ENCODE measurements at regions not wholly inside any gene's neighbourhood (a gene's known extent, or its start where the extent isn't known, plus 50 kb on each side); places are given as distances from the start of the nearest gene placed in this dataset.

DNA sequence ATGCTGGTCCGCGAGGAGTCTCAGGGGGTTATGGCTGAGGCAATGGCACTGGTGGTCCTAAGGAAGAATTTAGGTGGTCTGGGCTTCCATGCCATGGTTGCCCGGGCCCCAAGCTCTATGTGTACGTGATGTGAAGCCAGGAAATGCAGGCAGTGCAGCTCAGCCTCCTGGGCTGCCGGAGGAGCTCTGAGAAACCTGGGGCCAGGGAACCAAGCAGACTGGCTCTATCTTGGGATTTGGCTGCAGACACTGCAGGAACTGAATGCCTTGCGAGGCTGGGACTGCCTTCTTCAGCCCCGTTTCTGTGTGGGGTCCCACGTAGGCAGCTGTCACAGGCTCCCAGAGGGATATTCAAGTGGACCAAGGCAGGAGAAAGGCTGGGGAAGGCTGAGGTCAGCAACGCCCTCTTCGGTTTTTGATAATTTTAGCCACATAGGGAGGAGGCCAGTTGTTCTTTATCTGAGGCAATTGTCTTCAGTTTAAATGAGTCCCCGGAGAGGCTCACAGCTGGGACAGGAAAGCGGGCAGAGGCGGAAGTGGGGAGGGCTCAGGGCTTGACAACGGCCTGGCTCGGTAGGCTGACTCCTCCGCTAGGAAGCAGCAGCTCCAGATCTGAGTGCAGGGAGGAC, 77.7 kb downstream of the RHOB start:
- no peaks in the 10 kb centered on the region for H3K79me2 ChIP-seq (ENCODE audit: low read depth)
- H3K4me2 ChIP-seq = peak overlapping the region; percentile 63
- H3K4me3 Mint-ChIP-seq = peak overlapping the region; percentile 9
- peaks cover 16% of the 10 kb centered on the region for H3K4me1 ChIP-seq
- H2AFZ ChIP-seq (replicated peaks) = peak overlapping the region; percentile 38
- no peaks in the 10 kb centered on the region for H3K9me3 Mint-ChIP-seq
- H3K4me1 Mint-ChIP-seq = peaks cover 44% of the 10 kb centered on the region
- no peaks in the 10 kb centered on the region for H3K9me3 ChIP-seq (ENCODE audit: low read depth)
- no peak overlapping the region for H3K27ac ChIP-seq
- H3K4me3 ChIP-seq = no peak overlapping the region
- H4K20me1 ChIP-seq (ENCODE audit: low read depth) = no peaks in the 10 kb centered on the region
- no peak for TF ChIP-seq EZH2 (IDR thresholded peaks at IDR 0.05)
- TF ChIP-seq EZH2phosphoT487 (IDR thresholded peaks at IDR 0.05) = no peak
- TF ChIP-seq, protein P1, sequence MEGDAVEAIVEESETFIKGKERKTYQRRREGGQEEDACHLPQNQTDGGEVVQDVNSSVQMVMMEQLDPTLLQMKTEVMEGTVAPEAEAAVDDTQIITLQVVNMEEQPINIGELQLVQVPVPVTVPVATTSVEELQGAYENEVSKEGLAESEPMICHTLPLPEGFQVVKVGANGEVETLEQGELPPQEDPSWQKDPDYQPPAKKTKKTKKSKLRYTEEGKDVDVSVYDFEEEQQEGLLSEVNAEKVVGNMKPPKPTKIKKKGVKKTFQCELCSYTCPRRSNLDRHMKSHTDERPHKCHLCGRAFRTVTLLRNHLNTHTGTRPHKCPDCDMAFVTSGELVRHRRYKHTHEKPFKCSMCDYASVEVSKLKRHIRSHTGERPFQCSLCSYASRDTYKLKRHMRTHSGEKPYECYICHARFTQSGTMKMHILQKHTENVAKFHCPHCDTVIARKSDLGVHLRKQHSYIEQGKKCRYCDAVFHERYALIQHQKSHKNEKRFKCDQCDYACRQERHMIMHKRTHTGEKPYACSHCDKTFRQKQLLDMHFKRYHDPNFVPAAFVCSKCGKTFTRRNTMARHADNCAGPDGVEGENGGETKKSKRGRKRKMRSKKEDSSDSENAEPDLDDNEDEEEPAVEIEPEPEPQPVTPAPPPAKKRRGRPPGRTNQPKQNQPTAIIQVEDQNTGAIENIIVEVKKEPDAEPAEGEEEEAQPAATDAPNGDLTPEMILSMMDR (IDR thresholded peaks at IDR 0.05) = no peak
- no peaks in the 10 kb centered on the region for H3K27me3 ChIP-seq
- peak overlapping the region; percentile 93 for H3K27ac Mint-ChIP-seq
- H3F3A ChIP-seq (ENCODE audit: low read depth) = peaks cover 8% of the 10 kb centered on the region
- no peaks in the 10 kb centered on the region for H3K36me3 Mint-ChIP-seq
- H3K9ac ChIP-seq = no peak overlapping the region
- peaks cover 9% of the 10 kb centered on the region for H3K27me3 Mint-ChIP-seq (ENCODE audit: insufficient read depth, low read depth)
- peak; percentile 48 for DNase-seq (ENCODE audit: low spot score)
- no peaks in the 10 kb centered on the region for H3K36me3 ChIP-seq

DNA sequence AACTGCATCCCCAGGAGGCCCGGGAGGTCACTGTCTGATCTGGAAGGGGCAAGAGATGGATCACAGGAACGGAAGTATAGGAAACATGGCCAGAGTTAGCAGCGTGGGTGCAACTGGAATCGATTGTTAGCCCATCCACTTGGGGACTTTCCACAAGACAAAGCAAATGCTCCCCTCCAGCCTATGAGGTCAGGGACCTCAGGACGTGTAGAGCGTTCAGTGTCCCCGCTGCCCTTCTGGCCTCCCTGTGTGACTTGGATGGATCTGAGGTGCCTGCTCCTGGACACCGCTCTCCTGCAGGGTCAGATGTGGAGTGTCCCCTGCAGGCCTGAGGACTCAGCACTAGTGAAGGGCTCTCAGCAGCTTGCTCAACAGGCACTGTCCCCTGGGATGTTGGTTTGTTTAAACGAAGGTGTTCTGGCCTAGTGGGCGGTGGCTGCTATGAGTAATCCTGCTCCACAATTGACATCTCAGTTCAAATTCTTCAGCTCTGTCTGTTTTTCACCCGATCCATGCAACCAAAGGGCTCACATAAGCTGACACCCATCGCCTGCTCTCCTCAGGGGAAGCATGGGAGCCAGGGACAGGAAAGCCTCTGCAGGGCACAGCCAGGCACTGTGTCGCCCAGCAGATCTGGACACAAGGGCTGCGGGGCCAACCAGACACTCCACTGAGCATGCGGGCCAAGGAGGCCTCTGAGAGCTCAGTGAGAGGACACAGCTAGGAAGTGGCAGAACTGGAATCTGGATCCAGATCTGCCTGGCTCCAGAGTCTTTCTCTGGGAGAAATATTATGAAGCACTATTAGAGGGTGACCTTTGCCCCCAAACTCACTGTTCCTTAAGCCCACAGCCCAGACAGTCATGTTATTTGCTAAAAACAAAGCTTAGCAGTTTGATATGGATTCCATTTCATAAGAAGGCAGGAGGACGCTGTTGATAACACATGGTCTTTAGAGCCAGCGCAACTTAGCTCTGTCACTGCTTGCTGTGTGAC, 78.5 kb downstream of the RHOB start:
- H3K4me1 Mint-ChIP-seq = peaks cover 41% of the 10 kb centered on the region
- no peak overlapping the region for H3K9ac ChIP-seq

DNA sequence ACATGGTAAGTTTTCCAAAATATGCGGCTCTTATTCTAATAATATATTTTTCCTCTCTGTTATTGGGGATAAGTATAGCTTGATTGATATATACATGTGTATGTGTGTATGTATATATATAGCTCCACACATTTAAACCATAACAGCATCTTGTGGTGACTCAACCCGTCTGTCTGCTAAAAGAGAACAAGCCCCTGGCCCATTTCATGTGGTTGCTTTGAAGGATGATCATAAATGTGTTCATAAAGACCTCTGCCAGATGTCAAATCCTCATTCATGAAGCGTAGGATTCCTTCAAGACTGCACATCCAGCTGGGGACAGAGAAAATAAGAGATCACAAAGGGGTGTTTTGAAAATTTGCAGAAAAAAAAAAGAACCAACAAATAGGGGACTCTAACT, 79.3 kb downstream of the RHOB start:
- no peaks in the 10 kb centered on the region for H3K27me3 ChIP-seq
- peaks cover 8% of the 10 kb centered on the region for H3F3A ChIP-seq (ENCODE audit: low read depth)
- no peaks in the 10 kb centered on the region for H3K36me3 Mint-ChIP-seq
- no peak for DNase-seq (ENCODE audit: low spot score)
- H3K4me3 Mint-ChIP-seq = no peak overlapping the region
- no peaks in the 10 kb centered on the region for H3K79me2 ChIP-seq (ENCODE audit: low read depth)
- peaks cover 21% of the 10 kb centered on the region for H3K4me1 ChIP-seq
- H3K9me3 Mint-ChIP-seq = no peaks in the 10 kb centered on the region
- no peaks in the 10 kb centered on the region for H3K36me3 ChIP-seq
- H3K27ac Mint-ChIP-seq = no peak overlapping the region
- H2AFZ ChIP-seq (replicated peaks) = no peak overlapping the region
- H3K9me3 ChIP-seq (ENCODE audit: low read depth) = no peaks in the 10 kb centered on the region
- H3K4me3 ChIP-seq = no peak overlapping the region
- H3K4me1 Mint-ChIP-seq = peaks cover 49% of the 10 kb centered on the region
- no peak overlapping the region for H3K27ac ChIP-seq
- TF ChIP-seq EZH2 (IDR thresholded peaks at IDR 0.05) (no peak), EZH2phosphoT487 (IDR thresholded peaks at IDR 0.05) (no peak)
- TF ChIP-seq, protein P1 (IDR thresholded peaks at IDR 0.05) = no peak
- H3K4me2 ChIP-seq = no peak overlapping the region
- no peaks in the 10 kb centered on the region for H4K20me1 ChIP-seq (ENCODE audit: low read depth)
- H3K27me3 Mint-ChIP-seq (ENCODE audit: insufficient read depth, low read depth) = peaks cover 7% of the 10 kb centered on the region
- H3K9ac ChIP-seq = no peak overlapping the region

More for the DNA sequence above, 78.5 kb downstream of the RHOB start:
- Histone ChIP-seq H3K79me2 (ENCODE audit: low read depth) (no peaks in the 10 kb centered on the region), H3K36me3 (no peaks in the 10 kb centered on the region), H3K4me1 (peaks cover 16% of the 10 kb centered on the region), H3K27ac (no peak overlapping the region), H3K4me2 (peak overlapping the region; percentile 63), H2AFZ (replicated peaks) (peak overlapping the region; percentile 38), H3K27me3 (no peaks in the 10 kb centered on the region), H3F3A (ENCODE audit: low read depth) (peaks cover 8% of the 10 kb centered on the region), H3K9me3 (ENCODE audit: low read depth) (no peaks in the 10 kb centered on the region), H3K4me3 (no peak overlapping the region), H4K20me1 (ENCODE audit: low read depth) (no peaks in the 10 kb centered on the region)
- Mint-ChIP-seq H3K36me3 (no peaks in the 10 kb centered on the region), H3K9me3 (no peaks in the 10 kb centered on the region), H3K27ac (peak overlapping the region; percentile 93), H3K4me3 (peak overlapping the region; percentile 12), H3K27me3 (ENCODE audit: insufficient read depth, low read depth) (peaks cover 7% of the 10 kb centered on the region)
- no peak for DNase-seq (ENCODE audit: low spot score)
- TF ChIP-seq EZH2phosphoT487 (IDR thresholded peaks at IDR 0.05) (no peak), EZH2 (IDR thresholded peaks at IDR 0.05) (no peak)
- TF ChIP-seq, protein P1 (IDR thresholded peaks at IDR 0.05) = no peak

All from neural progenitor cell (in vitro differentiated cells).